NB4 (cell line): ENCODE measurements at regions not wholly inside any gene's neighbourhood (a gene's known extent, or its start where the extent isn't known, plus 50 kb on each side); places are given as distances from the start of the nearest gene placed in this dataset.

Source experiments
- MYC ChIP-seq: IDR thresholded peaks from 2 replicates; pipeline ENCODE4 v1.6.1; 2011; ENCODE audit warnings: low read depth, low read length
- POLR2A ChIP-seq: IDR thresholded peaks from 2 replicates; pipeline ENCODE4 v1.6.1; 2011; ENCODE audit warnings: mild to moderate bottlenecking; ENCODE audit not compliant: insufficient read length; ENCODE audit errors: extremely low read depth
- TF ChIP-seq, protein P1 (sequence below): IDR thresholded peaks from one replicate; pipeline ENCODE4 v1.5.1; 2012; ENCODE audit warnings: low read depth, low read length
- TF ChIP-seq, protein P2 (sequence below): IDR thresholded peaks from 2 replicates; pipeline ENCODE4 v1.6.1; 2011; ENCODE audit warnings: low read depth, low read length

DNA sequence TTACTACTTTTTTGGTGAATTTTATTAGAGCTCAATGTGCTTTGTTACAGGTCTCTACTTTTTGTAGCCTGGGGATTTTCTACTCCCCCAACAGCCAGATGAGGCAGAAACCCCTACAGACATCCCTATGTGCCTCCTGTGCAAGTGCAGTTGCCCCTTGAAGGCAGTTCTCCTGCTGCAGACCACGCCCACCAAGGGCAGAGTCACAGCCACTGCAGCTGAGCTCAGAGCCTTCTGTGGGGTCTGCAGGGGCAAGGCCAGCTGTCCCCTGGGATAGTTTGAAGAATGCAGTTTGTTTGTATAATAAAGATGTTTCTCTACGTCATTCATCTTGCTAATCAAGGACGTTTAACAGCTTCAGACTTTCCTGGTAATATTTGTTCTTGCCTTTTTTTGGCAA lies 76.8 kb downstream of the NPAP1 start:
- TF ChIP-seq, protein P1, sequence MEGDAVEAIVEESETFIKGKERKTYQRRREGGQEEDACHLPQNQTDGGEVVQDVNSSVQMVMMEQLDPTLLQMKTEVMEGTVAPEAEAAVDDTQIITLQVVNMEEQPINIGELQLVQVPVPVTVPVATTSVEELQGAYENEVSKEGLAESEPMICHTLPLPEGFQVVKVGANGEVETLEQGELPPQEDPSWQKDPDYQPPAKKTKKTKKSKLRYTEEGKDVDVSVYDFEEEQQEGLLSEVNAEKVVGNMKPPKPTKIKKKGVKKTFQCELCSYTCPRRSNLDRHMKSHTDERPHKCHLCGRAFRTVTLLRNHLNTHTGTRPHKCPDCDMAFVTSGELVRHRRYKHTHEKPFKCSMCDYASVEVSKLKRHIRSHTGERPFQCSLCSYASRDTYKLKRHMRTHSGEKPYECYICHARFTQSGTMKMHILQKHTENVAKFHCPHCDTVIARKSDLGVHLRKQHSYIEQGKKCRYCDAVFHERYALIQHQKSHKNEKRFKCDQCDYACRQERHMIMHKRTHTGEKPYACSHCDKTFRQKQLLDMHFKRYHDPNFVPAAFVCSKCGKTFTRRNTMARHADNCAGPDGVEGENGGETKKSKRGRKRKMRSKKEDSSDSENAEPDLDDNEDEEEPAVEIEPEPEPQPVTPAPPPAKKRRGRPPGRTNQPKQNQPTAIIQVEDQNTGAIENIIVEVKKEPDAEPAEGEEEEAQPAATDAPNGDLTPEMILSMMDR: no peak
- TF ChIP-seq, protein P2, sequence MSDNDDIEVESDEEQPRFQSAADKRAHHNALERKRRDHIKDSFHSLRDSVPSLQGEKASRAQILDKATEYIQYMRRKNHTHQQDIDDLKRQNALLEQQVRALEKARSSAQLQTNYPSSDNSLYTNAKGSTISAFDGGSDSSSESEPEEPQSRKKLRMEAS: no peak
- TF ChIP-seq POLR2A: no peak
- TF ChIP-seq MYC: no peak
